HG02852 (cell line): ENCODE measurements at regions not wholly inside any gene's neighbourhood (a gene's known extent, or its start where the extent isn't known, plus 50 kb on each side); places are given as distances from the start of the nearest gene placed in this dataset.

Experiments used
- ATAC-seq: cut with Tn5 transposase; IDR thresholded peaks from one replicate; pipeline ENCODE4 v1.9.1; 2021; ENCODE audit warnings: mild to moderate bottlenecking, moderate library complexity; ENCODE audit not compliant: unreplicated experiment

DNA sequence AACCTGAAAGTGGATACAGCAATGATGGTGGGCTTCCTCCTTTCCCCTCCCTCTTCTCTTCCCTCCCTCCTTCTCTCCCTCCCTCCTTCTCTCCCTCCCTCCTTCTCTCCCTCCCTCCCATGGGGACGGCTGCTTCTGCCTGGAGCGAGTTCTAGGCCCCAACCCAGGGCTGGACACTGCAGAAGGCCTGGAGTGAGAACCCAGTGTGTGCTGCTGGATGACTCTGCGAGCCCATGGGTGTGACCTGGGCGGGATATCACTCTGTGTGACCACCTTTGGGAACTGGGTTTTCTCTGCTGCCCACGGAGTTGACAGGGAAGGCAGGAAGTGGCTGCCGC is 242.6 kb upstream of the GSE1 start:
- ATAC-seq = no peak

DNA sequence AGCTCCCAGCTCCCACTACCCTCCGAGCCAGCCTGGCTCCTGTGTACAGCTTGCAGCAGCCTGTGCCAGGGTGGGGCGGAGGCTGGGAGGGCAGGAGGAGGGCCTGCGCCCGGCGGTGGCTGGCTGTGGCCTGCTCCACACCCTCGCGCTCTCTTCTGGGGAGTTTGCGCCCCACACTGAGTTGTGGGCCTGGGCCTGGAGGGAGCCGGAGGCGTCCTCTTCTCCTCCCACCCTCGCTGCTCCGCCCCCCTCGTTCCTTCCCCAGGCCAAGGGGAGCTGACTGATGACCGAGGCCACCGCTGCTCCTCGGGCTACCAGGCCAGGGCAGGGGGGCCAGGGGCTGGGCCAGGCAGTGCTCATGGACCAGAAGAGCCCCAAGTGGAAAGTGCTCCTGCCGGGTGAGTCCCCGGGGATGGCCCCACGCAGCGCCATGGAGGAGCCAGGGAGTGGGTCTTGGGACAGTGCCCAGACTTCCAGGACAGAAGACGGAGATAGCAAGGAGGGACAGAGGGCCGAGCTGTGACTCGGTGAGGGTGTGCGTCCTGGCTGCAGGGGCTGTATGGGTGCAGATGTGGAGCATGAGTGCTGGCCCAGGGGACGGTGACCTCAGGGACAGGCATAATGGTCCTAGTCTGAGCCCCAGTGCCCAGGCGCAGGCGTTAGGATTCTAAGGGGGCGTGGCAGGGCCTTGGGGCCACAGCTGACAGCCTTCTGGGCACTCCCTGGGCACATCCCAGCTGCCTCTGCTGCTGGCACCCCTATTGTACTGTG is 242.1 kb upstream of the GSE1 start:
- ATAC-seq = no peak

DNA sequence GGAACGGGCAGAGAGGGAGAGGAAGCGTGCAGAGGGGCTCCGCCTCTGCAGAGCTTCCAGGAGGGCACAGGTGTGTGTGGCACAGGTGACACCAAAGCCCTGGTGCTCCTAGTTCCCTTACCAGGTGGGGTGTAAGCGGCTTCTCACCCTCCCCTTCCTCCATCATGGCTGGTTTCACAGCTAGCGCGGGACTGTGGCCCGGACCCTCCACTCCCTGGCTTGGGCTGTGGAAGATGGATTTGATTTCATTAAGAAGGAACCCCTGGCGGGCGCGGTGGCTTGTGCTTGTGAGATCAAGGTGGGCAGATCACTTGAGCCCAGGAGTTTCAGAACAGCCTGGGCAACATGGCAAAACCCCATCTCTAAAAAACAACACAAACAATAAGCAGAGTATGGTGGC is 241.2 kb upstream of the GSE1 start:
- ATAC-seq = no peak

DNA sequence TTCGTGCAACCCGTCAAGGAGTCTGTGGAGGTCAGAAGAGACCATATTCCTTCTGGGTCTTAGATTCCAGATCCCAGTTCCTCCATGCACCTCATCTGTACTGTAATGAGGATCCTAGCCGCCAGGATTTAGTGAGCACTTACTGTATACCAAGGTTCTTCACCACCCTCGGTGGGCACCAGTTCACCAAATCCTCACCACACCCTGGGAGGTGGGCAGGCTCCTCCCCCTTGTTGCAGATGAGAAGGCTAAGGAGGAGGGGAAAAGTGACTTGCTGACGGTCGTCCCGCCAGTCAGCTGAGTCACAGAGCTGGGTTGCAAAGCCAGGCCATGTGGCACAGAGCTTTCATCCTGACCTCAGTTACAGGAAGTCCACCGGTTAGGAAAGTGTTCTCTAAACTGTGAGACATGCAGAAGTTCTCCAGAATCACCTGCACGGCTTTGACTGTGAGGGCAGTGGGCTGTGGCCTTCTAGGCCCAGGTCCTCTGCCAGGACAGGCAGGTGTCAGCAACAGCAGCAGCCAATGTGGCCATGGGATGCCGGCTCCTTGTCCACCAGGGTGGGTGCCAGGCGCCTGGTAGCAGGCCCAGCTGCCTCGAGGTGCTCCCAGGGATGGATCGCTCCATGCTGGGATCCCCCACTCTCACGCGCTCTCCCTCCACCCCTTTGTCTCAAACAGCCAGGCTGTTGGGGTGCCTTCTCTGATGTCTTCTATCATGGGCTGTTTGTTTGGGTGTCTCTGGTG is 240.3 kb upstream of the GSE1 start:
- ATAC-seq = no peak

DNA sequence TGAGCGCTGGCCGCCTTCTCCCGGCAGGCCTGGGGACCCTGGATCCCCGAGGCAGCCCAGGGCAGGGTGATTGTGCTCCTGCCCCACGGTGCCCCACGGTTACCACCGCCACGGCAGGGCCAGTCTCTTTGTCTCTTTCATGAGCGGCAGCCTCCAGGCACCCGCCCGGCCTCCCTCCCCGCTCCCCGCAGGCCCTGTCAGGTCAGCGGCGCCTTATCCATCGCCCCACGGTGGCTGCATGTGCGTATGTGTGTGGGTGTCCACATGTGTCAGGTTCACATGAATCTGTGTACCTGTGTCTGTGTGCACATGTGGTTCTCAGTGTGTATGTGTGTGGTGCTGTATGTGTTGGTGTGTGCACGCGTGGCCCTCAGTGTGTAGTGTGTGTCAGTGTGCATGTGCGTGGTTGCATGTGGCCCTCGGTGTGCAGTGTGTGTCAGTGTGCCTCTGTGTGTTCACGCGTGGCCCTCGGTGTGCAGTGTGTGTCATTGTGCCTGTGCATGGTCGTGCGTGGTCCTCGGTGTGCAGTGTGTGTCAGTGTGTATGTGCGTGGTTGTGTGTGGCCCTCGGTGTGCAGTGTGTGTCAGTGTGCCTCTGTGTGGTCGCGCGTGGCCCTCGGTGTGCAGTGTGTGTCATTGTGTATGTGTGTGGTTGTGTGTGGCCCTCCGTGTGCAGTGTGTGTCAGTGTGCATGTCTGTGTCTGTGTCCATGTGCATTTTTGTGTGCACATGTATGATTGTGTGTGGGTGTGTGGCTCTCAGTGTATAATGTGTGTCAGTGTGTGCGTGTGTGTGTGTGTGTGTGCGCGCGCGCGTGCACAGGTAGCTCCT is 239.2 kb upstream of the GSE1 start:
- ATAC-seq = no peak

DNA sequence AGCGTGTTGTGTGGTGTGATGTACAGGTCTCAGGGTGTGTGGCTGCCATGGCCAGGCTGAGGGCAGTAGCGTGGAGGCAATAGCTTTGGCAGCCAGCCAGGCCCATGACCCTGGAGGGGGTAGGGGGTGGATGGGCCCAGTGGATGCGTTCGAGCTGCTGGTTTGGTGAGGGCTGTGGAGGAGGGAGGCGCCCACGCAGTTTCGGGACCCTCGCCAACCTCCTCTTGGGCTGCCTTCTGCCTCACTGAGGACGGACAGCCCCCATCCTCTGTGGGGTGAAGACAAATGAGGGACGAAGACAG is 238.6 kb upstream of the GSE1 start:
- ATAC-seq = no peak

DNA sequence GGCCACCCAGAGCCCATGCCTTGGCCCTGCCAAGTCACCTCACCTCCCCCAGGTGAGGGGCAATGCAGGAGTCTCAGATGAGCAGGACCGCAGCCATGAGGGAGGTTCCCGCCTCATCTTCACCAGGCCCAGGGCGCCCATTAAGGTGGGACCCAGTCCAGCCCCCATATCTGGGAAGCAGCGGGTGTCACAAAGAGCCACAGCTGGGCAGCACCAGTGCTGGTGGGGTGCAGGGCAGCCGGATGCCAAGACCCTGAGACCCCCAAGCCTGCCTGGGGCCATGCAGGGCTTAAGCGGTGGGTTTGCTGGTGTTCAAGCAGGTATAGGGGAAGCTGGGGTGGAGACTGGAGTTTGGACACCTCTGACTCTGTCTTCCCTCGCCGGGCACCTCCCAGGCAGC is 237.8 kb upstream of the GSE1 start:
- ATAC-seq = no peak

DNA sequence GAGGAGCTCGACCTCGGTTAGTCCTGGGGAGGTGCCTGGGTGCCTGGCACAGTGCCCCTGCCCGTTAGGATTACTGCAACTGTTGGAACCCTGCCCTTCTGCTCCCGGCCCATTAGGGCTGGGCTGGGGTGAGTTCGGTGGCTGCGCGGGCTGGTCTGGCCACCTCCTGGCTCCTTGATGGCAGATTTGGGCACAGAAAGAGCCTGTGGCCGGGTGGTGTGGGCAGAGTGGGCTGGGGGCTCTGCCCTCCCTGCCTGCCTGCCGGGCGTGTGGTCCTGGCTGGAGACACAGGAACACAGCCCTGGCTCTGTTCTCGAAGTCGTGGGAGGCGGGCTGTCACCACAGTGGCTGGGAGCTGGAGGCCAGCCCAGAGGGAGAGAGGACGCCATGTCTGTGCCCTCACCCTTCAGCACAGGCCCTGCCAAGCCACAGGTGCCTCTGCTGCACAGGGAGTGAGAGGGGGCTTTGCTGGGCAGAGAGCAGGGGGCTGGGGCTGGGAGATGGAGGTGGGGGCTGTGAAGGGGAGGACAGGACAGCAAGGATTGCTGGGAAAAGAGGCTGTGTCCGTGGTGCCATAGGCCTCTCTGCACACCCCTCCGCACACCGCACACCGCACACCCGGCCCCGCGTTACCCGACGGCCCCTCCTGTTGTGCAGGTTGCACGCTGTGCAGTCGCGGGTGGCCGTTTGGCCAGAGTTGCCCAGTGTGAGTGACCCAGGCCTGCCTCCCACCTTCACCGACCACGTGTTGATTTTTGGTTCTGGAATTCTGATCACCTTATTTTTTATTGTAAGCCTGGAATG is 236.6 kb upstream of the GSE1 start:
- ATAC-seq = no peak

DNA sequence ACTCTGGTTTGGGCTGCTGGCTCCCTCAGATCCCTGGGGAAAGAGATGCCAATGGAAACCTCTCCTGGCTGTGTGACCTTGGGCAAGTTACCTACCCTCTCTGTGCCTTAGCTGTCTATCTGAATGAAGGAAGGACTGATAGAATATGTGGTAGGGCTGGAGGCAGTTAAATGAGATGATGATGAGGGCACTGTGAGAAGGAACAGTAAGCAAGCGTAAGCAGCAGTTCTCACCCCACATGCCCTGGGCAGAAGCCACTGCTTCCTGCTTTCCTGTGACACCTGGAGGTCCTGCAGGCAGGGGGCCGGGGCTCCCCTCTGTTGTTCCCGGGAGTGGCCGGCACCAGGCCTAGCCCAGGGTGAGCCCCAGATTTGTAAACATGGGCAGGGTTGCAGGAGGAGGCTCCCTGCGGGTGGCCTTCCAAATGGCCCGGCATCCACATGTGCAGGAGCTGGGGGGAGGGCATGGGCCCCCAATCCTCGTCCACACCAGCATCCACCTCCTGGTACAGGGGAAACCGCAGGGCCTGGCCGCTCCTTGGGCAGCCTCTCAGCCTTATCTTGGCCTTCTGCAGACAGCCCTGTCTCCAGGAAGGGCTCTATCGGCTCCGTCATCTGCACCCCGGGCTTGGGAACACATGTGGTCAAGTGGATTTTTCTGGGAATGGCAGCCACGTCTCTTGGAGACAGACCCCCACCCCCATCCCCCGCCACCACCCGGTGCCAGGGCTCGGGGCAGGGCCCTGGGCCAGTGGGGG is 235.6 kb upstream of the GSE1 start:
- no peak for ATAC-seq

DNA sequence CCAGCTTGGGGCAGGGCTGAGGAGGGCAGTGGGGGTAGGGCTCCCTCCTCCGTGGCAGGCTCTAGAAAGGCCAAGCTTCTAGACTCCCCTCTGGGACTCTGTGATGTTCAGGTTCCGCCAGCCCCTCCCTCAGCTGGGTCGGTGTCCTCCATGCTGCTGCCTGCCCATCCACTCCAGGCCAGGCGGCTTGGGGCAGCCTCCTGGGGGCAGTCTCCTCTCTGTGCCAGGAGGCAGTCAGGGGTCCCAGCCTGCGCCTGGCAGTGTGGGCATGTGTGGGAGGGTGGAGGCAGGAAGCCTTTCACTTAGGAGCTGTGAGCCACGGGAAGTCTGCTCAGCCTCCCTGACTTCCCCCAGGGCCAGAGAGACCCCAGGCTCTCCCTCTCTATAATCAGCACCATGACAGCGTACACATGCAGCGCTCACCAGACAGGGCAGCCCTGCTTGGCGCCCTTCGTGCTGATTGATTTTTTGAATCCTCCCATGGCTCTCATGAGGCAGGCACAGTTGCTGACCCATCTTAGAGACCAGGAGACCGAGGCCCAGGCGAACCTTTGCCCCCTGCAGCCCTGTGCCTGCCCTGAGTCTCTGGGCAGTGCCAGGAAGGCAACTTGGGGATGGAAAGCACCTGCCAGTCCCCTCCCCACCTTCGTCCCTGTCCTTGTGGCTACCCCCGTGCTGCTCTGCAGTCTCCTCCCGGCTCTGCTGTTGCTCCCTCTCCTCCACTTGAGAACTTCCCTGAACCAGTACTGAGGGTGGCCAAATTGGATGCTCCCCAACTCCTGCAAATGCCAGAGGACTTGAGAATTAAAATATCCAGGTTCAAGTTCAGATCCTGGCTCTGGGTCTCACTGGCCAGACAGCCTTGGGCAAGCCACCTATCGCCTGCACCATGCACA is 234.7 kb upstream of the GSE1 start:
- no peak for ATAC-seq

DNA sequence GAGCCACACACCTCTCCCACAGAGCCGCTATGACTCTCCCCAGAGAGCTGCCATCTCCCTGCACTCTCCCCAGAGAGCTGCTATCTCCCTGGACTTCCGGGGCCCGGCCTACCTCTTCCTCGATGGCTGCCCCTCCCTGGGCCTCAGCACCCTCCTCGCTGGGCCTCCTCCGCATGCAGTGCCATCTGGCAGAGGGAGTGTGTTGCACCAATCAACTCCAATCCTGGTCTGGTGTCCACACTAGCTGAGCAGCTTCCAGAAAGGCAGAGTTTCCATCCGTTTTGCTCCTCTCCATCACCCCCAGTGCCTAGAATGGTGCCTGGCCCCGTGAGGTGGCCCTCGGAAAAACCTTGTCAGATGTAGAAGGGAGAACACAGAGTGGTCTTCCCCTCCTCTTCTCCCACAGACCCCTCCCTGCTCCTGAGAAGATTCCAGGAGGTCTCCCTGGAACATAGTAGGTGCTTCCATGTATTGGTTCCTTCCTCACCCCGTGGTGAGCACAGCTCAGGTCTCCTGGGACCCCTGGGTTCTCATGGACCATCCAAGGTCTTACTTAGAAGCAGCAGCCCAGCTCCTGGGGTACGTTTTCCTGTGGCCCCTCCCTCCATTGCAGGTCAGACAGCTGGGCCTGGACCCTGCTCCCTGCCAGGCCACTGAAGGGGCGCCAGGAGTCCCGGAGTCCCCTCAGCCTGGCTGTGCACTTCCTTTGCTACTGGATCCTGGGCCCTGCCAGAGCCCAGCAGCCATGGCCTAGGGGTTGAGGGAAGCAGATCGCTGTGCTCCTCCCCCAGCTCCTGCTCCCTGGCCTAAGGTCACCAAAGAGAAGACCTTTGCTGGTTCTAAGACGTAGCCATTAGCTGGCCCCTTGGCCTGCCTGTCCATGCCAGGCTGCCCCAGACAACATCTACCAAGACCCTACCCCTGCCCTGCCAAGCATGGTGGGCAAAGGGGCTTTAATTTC is 233.8 kb upstream of the GSE1 start:
- ATAC-seq = no peak

DNA sequence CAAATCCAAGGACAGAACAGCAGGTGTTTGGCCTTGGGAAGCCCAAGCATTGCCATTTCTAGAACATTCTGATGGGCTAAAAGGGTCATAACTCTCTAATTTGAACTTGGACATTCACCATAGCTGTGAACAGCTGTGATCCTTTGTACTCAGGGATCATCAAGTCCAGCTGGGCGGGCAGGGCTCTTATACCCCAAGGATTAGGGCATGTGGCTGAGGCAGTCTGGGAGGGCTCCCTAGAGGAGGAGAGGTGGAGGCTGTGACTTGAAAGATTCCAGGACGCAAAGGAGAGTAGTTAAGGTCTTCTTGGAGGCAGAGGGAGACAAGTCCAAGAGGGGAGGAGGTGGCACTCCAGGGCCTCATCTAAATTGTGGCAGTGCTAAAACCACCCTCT is 233.1 kb upstream of the GSE1 start:
- ATAC-seq = no peak

DNA sequence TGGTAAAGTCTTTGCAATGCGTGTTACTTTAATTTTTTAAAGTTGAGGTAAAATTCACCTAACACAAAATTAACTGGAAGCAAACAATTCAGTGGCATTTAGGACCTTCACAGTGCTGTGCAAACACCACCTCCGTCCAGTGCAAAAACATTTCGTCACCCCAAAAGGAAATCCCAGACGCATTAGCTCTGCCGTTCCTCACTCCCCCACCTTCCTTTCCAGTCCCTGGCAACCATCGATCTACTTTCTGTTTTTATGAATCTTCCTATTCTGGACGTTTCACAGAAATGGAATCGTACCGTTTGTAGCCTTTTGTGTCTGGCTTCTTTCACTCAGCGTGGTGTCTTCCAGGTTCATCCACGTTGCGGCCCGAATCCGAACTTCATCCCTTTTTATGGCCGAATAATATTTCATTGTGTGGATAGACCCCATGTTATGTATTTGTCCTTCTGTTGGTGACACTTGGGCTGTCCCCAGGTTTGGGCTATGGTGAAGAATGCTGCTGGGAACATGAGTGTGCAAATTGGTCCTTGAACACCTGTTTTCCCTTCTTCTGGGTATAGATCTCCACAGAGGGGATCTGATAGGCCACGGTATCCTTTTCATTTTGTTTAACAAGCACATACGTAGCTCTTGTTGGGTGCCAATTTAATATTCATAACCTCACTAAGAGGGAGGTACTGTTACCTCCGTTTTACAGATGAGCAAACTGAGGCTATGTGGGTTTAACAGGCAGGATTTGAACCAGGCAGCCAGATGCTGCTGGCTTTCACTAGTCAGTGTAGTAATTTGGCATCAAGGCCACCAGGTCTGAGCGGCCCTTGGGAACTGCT is 232.0 kb upstream of the GSE1 start:
- ATAC-seq = no peak

DNA sequence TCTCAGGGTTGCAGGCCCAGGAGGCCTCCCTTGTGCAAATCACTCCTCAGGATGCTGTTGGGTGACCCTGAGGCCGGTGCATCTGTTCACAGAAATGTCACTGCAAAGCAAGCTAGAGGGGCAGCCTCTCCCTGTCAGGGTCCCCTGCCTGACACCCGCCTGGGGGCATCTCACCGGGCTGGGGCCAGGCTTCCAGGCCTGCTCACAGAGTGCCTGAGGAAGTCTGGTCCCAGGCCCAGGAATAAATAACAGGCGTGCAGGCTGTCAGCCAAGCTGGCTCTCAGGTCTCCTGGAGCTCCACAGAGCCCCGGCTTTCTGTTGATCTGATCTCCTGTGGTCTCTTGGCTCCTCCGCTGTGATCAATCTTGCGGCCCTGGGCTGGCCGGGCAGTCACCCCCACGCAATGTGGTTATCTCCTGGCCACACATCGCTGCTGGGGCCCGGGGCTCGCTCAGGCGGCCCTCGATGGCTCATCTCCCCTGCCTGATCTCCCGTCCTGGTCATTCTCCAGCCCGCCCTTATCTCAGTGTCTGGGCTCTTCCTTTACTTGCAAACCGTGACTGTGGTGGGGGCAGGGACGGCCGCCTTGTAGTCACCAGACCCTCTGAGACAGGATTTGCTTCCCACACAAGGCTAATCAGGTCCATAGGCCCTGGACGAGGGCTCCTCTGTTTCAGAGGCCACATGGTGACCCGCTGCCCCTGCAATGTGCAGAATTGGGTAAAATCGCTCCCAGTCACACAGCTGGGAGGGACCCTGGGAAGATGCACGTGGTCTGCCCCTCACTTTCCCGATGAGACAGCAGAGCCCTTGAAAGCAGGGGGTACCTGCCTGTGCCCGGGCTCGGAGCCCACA is 231.2 kb upstream of the GSE1 start:
- no peak for ATAC-seq

DNA sequence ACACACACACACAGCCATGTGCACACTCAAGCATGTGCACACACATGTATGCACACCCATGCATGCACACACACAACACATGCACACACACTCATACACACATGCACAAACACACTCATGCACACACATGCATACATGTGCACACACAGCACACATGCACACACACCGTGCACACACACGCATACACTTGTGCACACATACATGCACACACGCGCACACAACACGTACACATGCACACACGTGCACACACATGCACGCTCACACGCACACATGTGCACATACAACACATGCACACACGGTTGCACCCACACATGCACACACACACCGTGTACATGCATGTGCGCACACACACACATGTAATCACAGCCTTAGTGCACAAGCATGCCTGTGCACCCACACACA is 230.4 kb upstream of the GSE1 start:
- ATAC-seq = no peak
